ENCODE measurements at regions not wholly inside any gene's neighbourhood (a gene's known extent, or its start where the extent isn't known, plus 50 kb on each side); places are given as distances from the start of the nearest gene placed in this dataset.

DNA sequence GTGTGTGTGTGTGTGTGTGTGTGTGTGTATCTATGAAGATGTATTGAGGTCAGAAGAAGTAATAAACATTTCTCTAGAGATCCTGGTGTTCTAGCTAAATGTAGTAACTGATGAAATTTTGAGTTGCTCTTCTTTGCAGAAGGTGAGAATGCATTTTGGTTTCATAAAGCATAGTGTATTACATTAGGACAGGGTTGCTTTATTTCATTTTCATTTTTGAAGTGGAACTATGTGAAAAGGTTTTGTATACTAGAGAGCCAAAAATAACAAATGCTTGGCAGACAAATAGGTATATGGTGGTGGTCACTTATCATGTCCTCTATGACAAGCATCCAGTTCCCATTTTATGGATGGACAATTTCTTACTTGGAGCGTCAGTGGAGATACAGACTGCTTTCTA lies 99.0 kb downstream of the CASP12 start:
- TF ChIP-seq POLR2A (IDR thresholded peaks at IDR 0.05) (no peak), POLR2AphosphoS5 (IDR thresholded peaks at IDR 0.05) (no peak), EP300 (IDR thresholded peaks at IDR 0.05) (no peak)
- TF ChIP-seq, protein P1, sequence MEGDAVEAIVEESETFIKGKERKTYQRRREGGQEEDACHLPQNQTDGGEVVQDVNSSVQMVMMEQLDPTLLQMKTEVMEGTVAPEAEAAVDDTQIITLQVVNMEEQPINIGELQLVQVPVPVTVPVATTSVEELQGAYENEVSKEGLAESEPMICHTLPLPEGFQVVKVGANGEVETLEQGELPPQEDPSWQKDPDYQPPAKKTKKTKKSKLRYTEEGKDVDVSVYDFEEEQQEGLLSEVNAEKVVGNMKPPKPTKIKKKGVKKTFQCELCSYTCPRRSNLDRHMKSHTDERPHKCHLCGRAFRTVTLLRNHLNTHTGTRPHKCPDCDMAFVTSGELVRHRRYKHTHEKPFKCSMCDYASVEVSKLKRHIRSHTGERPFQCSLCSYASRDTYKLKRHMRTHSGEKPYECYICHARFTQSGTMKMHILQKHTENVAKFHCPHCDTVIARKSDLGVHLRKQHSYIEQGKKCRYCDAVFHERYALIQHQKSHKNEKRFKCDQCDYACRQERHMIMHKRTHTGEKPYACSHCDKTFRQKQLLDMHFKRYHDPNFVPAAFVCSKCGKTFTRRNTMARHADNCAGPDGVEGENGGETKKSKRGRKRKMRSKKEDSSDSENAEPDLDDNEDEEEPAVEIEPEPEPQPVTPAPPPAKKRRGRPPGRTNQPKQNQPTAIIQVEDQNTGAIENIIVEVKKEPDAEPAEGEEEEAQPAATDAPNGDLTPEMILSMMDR (IDR thresholded peaks at IDR 0.05), result no peak

All from upper lobe of left lung (tissue), 4 donors.